Gastrocnemius medialis (tissue), 4 donors: ENCODE measurements at regions not wholly inside any gene's neighbourhood (a gene's known extent, or its start where the extent isn't known, plus 50 kb on each side); places are given as distances from the start of the nearest gene placed in this dataset.

ENCODE experiments used
- POLR2A ChIP-seq, 2 donors: fragments of 450-650 bp; IDR thresholded peaks; one replicate each; pipeline ENCODE4 v1.6.1; 2017; ENCODE audit warnings: antibody characterized with exemption in 2 of 2, mild to moderate bottlenecking in 2 of 2, moderate library complexity in 2 of 2
- TF ChIP-seq, protein P1 (sequence below), 5 experiments: fragments of 450-650 bp in 3 of 5; fragments of 200-600 bp in 2 of 5; sonication (generic) in 2 of 5; IDR thresholded peaks in 4 of 5; conservative IDR thresholded peaks in 1 of 5; 1 replicate in 4 of 5; 2 replicates in 1 of 5; pipeline ENCODE4 v1.5.1; 2016 to 2019; ENCODE audit warnings: antibody characterized with exemption in 5 of 5, mild to moderate bottlenecking in 3 of 5, moderate library complexity in 3 of 5

DNA sequence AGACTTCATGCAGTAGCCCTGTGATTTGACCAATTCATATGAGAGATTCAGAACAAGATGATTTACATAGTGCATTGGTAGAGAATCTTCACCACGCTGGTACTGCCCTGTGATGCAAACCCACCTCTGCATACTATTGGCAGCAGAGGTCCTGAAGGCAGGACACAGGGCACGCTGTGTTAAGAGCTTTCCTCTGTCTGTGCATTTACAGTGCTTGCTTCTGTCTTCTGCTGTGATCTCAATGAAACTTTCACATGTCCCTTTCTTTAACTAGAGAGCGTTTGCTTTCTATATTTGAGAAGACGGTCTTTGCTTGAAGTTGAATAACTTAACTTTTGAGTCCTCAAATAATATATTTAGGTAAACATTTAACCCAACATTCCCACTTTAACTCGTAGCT lies 219.0 kb upstream of the SPRY2 start:
- TF ChIP-seq, protein P1, sequence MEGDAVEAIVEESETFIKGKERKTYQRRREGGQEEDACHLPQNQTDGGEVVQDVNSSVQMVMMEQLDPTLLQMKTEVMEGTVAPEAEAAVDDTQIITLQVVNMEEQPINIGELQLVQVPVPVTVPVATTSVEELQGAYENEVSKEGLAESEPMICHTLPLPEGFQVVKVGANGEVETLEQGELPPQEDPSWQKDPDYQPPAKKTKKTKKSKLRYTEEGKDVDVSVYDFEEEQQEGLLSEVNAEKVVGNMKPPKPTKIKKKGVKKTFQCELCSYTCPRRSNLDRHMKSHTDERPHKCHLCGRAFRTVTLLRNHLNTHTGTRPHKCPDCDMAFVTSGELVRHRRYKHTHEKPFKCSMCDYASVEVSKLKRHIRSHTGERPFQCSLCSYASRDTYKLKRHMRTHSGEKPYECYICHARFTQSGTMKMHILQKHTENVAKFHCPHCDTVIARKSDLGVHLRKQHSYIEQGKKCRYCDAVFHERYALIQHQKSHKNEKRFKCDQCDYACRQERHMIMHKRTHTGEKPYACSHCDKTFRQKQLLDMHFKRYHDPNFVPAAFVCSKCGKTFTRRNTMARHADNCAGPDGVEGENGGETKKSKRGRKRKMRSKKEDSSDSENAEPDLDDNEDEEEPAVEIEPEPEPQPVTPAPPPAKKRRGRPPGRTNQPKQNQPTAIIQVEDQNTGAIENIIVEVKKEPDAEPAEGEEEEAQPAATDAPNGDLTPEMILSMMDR (IDR thresholded peaks at IDR 0.05 in 4 of 5, conservative IDR thresholded peaks at IDR 0.05 in 1 of 5) = no peak
- no peak for TF ChIP-seq POLR2A (IDR thresholded peaks at IDR 0.05)
